ENCODE measurements at regions not wholly inside any gene's neighbourhood (a gene's known extent, or its start where the extent isn't known, plus 50 kb on each side); places are given as distances from the start of the nearest gene placed in this dataset.

DNA sequence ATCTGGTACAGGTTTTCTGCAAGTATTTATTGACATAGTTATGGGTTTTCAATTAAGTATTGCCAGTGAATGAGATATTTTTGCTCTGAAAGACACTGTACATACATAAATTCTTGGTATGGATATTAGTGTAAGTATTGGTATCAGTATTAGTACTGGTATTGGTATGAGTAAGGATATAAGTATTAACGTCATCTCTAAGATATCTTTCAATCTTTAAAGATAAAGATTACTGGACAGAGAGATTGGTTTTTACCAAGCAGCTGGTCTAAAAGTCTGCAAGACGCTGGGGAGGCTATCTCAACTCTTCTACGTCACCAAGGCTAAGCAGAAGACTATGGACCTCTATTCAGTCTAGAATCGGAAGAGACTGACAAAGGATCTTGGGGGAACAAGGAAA lies 234.5 kb downstream of the NXPE2 start:
- TF ChIP-seq, protein P1, sequence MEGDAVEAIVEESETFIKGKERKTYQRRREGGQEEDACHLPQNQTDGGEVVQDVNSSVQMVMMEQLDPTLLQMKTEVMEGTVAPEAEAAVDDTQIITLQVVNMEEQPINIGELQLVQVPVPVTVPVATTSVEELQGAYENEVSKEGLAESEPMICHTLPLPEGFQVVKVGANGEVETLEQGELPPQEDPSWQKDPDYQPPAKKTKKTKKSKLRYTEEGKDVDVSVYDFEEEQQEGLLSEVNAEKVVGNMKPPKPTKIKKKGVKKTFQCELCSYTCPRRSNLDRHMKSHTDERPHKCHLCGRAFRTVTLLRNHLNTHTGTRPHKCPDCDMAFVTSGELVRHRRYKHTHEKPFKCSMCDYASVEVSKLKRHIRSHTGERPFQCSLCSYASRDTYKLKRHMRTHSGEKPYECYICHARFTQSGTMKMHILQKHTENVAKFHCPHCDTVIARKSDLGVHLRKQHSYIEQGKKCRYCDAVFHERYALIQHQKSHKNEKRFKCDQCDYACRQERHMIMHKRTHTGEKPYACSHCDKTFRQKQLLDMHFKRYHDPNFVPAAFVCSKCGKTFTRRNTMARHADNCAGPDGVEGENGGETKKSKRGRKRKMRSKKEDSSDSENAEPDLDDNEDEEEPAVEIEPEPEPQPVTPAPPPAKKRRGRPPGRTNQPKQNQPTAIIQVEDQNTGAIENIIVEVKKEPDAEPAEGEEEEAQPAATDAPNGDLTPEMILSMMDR (IDR thresholded peaks at IDR 0.05), result no peak
- TF ChIP-seq, protein P2, sequence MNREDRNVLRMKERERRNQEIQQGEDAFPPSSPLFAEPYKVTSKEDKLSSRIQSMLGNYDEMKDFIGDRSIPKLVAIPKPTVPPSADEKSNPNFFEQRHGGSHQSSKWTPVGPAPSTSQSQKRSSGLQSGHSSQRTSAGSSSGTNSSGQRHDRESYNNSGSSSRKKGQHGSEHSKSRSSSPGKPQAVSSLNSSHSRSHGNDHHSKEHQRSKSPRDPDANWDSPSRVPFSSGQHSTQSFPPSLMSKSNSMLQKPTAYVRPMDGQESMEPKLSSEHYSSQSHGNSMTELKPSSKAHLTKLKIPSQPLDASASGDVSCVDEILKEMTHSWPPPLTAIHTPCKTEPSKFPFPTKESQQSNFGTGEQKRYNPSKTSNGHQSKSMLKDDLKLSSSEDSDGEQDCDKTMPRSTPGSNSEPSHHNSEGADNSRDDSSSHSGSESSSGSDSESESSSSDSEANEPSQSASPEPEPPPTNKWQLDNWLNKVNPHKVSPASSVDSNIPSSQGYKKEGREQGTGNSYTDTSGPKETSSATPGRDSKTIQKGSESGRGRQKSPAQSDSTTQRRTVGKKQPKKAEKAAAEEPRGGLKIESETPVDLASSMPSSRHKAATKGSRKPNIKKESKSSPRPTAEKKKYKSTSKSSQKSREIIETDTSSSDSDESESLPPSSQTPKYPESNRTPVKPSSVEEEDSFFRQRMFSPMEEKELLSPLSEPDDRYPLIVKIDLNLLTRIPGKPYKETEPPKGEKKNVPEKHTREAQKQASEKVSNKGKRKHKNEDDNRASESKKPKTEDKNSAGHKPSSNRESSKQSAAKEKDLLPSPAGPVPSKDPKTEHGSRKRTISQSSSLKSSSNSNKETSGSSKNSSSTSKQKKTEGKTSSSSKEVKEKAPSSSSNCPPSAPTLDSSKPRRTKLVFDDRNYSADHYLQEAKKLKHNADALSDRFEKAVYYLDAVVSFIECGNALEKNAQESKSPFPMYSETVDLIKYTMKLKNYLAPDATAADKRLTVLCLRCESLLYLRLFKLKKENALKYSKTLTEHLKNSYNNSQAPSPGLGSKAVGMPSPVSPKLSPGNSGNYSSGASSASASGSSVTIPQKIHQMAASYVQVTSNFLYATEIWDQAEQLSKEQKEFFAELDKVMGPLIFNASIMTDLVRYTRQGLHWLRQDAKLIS (CRISPR knock-in tag; IDR thresholded peaks at IDR 0.05; ENCODE audit: borderline replicate concordance), result no peak
- TF ChIP-seq, protein P3, sequence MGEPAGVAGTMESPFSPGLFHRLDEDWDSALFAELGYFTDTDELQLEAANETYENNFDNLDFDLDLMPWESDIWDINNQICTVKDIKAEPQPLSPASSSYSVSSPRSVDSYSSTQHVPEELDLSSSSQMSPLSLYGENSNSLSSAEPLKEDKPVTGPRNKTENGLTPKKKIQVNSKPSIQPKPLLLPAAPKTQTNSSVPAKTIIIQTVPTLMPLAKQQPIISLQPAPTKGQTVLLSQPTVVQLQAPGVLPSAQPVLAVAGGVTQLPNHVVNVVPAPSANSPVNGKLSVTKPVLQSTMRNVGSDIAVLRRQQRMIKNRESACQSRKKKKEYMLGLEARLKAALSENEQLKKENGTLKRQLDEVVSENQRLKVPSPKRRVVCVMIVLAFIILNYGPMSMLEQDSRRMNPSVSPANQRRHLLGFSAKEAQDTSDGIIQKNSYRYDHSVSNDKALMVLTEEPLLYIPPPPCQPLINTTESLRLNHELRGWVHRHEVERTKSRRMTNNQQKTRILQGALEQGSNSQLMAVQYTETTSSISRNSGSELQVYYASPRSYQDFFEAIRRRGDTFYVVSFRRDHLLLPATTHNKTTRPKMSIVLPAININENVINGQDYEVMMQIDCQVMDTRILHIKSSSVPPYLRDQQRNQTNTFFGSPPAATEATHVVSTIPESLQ (CRISPR knock-in tag; IDR thresholded peaks at IDR 0.05), result no peak
- TF ChIP-seq, protein P4, sequence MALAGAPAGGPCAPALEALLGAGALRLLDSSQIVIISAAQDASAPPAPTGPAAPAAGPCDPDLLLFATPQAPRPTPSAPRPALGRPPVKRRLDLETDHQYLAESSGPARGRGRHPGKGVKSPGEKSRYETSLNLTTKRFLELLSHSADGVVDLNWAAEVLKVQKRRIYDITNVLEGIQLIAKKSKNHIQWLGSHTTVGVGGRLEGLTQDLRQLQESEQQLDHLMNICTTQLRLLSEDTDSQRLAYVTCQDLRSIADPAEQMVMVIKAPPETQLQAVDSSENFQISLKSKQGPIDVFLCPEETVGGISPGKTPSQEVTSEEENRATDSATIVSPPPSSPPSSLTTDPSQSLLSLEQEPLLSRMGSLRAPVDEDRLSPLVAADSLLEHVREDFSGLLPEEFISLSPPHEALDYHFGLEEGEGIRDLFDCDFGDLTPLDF (CRISPR knock-in tag; IDR thresholded peaks at IDR 0.05), result no peak
- TF ChIP-seq STAT6 (CRISPR knock-in tag; conservative IDR thresholded peaks at IDR 0.05; ENCODE audit: low read depth) (no peak), ZNF263 (CRISPR knock-in tag; IDR thresholded peaks at IDR 0.05; ENCODE audit: low read depth) (no peak)

Measured in WTC11 (cell line).